ENCODE measurements at regions not wholly inside any gene's neighbourhood (a gene's known extent, or its start where the extent isn't known, plus 50 kb on each side); places are given as distances from the start of the nearest gene placed in this dataset.

GRCh38 chr21:24045373-24045772 lies 1561.9 kb downstream of the MRPL39 start:
- TF ChIP-seq, protein P1, sequence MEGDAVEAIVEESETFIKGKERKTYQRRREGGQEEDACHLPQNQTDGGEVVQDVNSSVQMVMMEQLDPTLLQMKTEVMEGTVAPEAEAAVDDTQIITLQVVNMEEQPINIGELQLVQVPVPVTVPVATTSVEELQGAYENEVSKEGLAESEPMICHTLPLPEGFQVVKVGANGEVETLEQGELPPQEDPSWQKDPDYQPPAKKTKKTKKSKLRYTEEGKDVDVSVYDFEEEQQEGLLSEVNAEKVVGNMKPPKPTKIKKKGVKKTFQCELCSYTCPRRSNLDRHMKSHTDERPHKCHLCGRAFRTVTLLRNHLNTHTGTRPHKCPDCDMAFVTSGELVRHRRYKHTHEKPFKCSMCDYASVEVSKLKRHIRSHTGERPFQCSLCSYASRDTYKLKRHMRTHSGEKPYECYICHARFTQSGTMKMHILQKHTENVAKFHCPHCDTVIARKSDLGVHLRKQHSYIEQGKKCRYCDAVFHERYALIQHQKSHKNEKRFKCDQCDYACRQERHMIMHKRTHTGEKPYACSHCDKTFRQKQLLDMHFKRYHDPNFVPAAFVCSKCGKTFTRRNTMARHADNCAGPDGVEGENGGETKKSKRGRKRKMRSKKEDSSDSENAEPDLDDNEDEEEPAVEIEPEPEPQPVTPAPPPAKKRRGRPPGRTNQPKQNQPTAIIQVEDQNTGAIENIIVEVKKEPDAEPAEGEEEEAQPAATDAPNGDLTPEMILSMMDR (IDR thresholded peaks at IDR 0.05): no peak
- TF ChIP-seq POLR2A (IDR thresholded peaks at IDR 0.05): no peak

All from lower leg skin (tissue), 3 donors.